Loucy (cell line): ENCODE measurements at regions not wholly inside any gene's neighbourhood (a gene's known extent, or its start where the extent isn't known, plus 50 kb on each side); places are given as distances from the start of the nearest gene placed in this dataset.

Source experiments
- EZH2phosphoT487 ChIP-seq: fragments of 200-600 bp; IDR thresholded peaks from 2 replicates; pipeline ENCODE4 v1.6.1; 2018; ENCODE audit warnings: antibody characterized with exemption, mild to moderate bottlenecking, moderate library complexity, borderline replicate concordance
- TF ChIP-seq, protein P1 (sequence below): fragments of 200-600 bp; sonication (generic); conservative IDR thresholded peaks from 2 replicates; pipeline ENCODE4 v1.5.1; 2014; ENCODE audit warnings: mild to moderate bottlenecking, antibody characterized with exemption, low read length

DNA sequence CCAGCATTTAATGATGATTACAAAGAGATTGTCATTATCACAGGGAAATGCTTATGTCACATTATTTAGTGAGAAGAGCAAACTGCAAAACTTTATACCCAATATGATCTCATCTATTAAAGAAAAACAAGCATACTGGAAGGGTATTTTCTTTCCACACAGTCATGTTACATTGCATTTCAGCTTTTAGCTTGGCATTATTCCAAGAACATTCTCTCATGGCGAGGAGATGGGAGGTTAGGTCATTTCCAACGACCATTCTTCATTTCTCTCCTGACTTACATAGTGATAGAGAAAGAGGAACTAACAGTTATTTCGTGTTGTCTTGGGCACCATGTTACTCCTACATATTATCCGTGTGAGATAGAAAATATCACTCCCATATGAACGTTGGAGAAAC lies 309.4 kb upstream of the XYLT1 start:
- TF ChIP-seq, protein P1, sequence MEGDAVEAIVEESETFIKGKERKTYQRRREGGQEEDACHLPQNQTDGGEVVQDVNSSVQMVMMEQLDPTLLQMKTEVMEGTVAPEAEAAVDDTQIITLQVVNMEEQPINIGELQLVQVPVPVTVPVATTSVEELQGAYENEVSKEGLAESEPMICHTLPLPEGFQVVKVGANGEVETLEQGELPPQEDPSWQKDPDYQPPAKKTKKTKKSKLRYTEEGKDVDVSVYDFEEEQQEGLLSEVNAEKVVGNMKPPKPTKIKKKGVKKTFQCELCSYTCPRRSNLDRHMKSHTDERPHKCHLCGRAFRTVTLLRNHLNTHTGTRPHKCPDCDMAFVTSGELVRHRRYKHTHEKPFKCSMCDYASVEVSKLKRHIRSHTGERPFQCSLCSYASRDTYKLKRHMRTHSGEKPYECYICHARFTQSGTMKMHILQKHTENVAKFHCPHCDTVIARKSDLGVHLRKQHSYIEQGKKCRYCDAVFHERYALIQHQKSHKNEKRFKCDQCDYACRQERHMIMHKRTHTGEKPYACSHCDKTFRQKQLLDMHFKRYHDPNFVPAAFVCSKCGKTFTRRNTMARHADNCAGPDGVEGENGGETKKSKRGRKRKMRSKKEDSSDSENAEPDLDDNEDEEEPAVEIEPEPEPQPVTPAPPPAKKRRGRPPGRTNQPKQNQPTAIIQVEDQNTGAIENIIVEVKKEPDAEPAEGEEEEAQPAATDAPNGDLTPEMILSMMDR, result no peak
- TF ChIP-seq EZH2phosphoT487, result no peak
